Osteoblast (primary cell): ENCODE measurements at regions not wholly inside any gene's neighbourhood (a gene's known extent, or its start where the extent isn't known, plus 50 kb on each side); places are given as distances from the start of the nearest gene placed in this dataset.

Source experiments
- DNase-seq: peaks from one replicate; pipeline ENCODE4 v3.0.0; 2011; ENCODE audit warnings: low spot score, mixed read lengths; ENCODE audit not compliant: insufficient read length; ENCODE audit errors: missing footprints
- H2AFZ ChIP-seq: 2 replicates; pipeline ENCODE4 v1.6.0; 2011; ENCODE audit warnings: mild to moderate bottlenecking, low read length
- H3K27ac ChIP-seq: 2 replicates; pipeline ENCODE4 v1.5.1; 2011; ENCODE audit warnings: mild to moderate bottlenecking, low read depth, low read length, moderate library complexity
- H3K27me3 ChIP-seq: 2 replicates; pipeline ENCODE4 v1.6.0; 2012; ENCODE audit warnings: mild to moderate bottlenecking, control low read depth, inconsistent platforms, low read length, moderate library complexity; ENCODE audit not compliant: insufficient read depth
- H3K36me3 ChIP-seq: 2 replicates; pipeline ENCODE4 v1.5.1; 2011; ENCODE audit warnings: mild to moderate bottlenecking, low read length, control low read depth, moderate library complexity; ENCODE audit not compliant: insufficient read depth
- H3K4me1 ChIP-seq: 2 replicates; pipeline ENCODE4 v1.5.1; 2011; ENCODE audit warnings: mild to moderate bottlenecking, low read length, control low read depth, moderate library complexity; ENCODE audit not compliant: insufficient read depth
- H3K4me2 ChIP-seq: 2 replicates; pipeline ENCODE4 v1.6.0; 2011; ENCODE audit warnings: mild to moderate bottlenecking, low read length; ENCODE audit not compliant: insufficient read depth
- H3K4me3 ChIP-seq: fragments of 200-600 bp; sonication (generic); 3 replicates; pipeline ENCODE4 v1.5.1; 2012; ENCODE audit warnings: mild to moderate bottlenecking, low read length, inconsistent platforms; ENCODE audit not compliant: insufficient read depth
- H3K79me2 ChIP-seq: 2 replicates; pipeline ENCODE4 v1.6.0; 2012; ENCODE audit warnings: mild to moderate bottlenecking, low read length, control low read depth, inconsistent platforms; ENCODE audit not compliant: insufficient read depth
- H3K9me3 ChIP-seq: 2 replicates; pipeline ENCODE4 v1.5.1; 2011; ENCODE audit warnings: low read depth, low read length, control low read depth
- H4K20me1 ChIP-seq: 2 replicates; pipeline ENCODE4 v1.6.0; 2012; ENCODE audit warnings: mild to moderate bottlenecking, low read length, control low read depth; ENCODE audit not compliant: insufficient read depth
- TF ChIP-seq, protein P1 (sequence below): IDR thresholded peaks from 2 replicates; pipeline ENCODE4 v1.5.1; 2011; ENCODE audit warnings: mild to moderate bottlenecking, low read depth, low read length, moderate library complexity; ENCODE audit errors: extremely low read depth

DNA sequence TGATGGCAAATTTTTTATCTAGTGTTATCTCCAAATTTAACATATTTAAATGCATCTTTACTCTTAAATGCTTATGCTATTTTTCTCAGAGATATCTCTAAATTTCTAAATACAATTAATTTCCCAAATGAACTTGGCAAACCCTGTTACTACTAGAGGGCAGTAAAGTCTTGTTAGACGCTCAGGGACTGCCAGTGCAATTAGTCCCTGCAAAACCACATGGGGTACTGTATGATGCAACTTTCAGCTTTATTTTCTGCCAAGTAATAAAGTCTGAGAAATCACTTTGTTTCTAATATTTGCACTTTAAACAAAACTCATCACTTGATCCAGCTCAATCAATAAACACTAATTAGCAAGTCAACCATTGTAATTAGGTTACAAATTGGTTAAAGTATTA is 76.0 kb upstream of the ADGRB3 start:
- Histone ChIP-seq H3K9me3 (peaks cover 3% of the 10 kb centered on the region), H4K20me1 (no peaks in the 10 kb centered on the region), H3K4me2 (no peak overlapping the region), H3K79me2 (no peaks in the 10 kb centered on the region), H3K4me3 (no peak overlapping the region), H3K27me3 (no peaks in the 10 kb centered on the region), H3K36me3 (no peaks in the 10 kb centered on the region), H2AFZ (no peak overlapping the region), H3K27ac (no peak overlapping the region), H3K4me1 (no peaks in the 10 kb centered on the region)
- TF ChIP-seq, protein P1, sequence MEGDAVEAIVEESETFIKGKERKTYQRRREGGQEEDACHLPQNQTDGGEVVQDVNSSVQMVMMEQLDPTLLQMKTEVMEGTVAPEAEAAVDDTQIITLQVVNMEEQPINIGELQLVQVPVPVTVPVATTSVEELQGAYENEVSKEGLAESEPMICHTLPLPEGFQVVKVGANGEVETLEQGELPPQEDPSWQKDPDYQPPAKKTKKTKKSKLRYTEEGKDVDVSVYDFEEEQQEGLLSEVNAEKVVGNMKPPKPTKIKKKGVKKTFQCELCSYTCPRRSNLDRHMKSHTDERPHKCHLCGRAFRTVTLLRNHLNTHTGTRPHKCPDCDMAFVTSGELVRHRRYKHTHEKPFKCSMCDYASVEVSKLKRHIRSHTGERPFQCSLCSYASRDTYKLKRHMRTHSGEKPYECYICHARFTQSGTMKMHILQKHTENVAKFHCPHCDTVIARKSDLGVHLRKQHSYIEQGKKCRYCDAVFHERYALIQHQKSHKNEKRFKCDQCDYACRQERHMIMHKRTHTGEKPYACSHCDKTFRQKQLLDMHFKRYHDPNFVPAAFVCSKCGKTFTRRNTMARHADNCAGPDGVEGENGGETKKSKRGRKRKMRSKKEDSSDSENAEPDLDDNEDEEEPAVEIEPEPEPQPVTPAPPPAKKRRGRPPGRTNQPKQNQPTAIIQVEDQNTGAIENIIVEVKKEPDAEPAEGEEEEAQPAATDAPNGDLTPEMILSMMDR, result no peak
- no peak for DNase-seq

DNA sequence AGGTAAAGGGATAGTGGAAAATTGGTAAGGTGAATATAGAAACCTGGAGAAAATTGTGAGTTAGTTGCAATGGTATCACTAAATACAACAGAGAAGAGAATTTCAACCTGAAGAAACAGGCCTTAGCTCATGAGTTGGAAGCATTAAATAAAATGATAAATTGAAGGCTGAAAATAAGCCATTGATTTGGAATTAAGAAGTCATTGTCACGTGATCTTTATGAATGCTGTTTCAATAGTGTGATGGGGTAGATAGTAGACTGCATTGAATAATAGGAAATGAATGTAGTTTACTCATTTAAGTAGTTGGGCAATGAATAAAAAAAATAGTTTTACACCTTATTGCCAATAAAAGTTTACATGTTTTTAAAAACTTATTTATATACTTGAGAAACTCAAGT is 88.5 kb upstream of the ADGRB3 start:
- Histone ChIP-seq H3K4me2 (no peak overlapping the region), H3K4me1 (no peaks in the 10 kb centered on the region), H3K27me3 (no peaks in the 10 kb centered on the region), H4K20me1 (no peaks in the 10 kb centered on the region), H3K4me3 (no peak overlapping the region), H3K79me2 (no peaks in the 10 kb centered on the region), H3K27ac (no peak overlapping the region), H3K9me3 (no peaks in the 10 kb centered on the region), H3K36me3 (no peaks in the 10 kb centered on the region), H2AFZ (no peak overlapping the region)
- TF ChIP-seq, protein P1, result no peak
- no peak for DNase-seq

DNA sequence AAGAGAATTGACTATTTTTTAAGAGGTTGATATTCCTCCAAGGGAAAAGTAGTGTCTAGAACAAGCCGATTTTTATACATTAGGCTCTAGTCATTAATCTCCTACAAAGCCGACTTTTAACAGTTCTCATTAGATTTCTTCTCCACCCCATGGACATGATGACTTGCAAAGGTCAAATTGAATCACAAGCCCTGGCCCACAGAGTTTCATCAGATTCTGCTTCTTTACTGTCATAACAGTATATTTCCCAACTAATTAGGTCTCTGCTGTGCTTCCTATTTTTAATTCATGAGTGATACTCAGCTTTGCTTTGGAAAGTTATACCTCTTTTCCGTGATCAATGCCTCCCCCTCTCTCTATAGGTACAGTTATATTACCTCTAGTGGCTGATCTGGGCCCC is 90.6 kb upstream of the ADGRB3 start:
- no peak for DNase-seq
- H3K27ac ChIP-seq, result no peak overlapping the region
- no peaks in the 10 kb centered on the region for H3K9me3 ChIP-seq
- no peaks in the 10 kb centered on the region for H3K79me2 ChIP-seq
- H3K4me1 ChIP-seq, result no peaks in the 10 kb centered on the region
- no peaks in the 10 kb centered on the region for H3K27me3 ChIP-seq
- no peak overlapping the region for H3K4me2 ChIP-seq
- H2AFZ ChIP-seq, result no peak overlapping the region
- H3K4me3 ChIP-seq, result no peak overlapping the region
- no peaks in the 10 kb centered on the region for H3K36me3 ChIP-seq
- TF ChIP-seq, protein P1, result no peak
- no peaks in the 10 kb centered on the region for H4K20me1 ChIP-seq

DNA sequence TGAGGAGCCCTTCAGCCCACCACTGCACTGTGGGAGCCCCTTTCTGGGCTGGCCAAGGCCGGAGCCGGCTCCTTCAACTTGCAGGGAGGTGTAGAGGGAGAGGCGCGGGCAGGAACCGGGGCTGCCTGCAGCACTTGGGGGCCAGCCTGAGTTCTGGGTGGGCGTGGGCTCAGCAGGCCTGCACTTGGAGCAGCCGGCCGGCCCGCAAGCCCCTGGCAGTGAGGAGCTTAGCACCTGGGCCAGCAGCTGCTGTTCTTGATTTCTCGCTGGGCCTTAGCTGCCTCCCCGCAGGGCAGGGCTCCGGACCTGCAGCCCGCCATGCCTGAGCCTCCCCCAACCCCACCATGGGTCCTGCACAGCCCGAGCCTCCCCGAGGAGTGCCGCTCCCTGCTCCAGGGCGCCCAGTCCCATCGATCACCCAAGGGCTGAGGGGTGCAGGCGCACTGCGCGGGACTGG is 101.7 kb upstream of the ADGRB3 start:
- Histone ChIP-seq H3K79me2 (no peaks in the 10 kb centered on the region), H3K27me3 (no peaks in the 10 kb centered on the region), H3K4me1 (no peaks in the 10 kb centered on the region), H3K4me2 (no peak overlapping the region), H2AFZ (no peak overlapping the region), H3K4me3 (no peak overlapping the region), H3K9me3 (no peaks in the 10 kb centered on the region), H3K27ac (no peak overlapping the region), H3K36me3 (no peaks in the 10 kb centered on the region), H4K20me1 (no peaks in the 10 kb centered on the region)
- DNase-seq, result no peak
- TF ChIP-seq, protein P1, result no peak
